SK-N-SH treated with all-trans-retinoic acid at 6 μM for 48 hours (cell line): ENCODE measurements at regions not wholly inside any gene's neighbourhood (a gene's known extent, or its start where the extent isn't known, plus 50 kb on each side); places are given as distances from the start of the nearest gene placed in this dataset.

ENCODE experiments used
- ARNTL ChIP-seq: fragments of 450-650 bp; formaldehyde crosslinking; IDR thresholded peaks from 2 replicates; pipeline ENCODE4 v1.5.0; 2020; ENCODE audit warnings: low read depth, mild to moderate bottlenecking, moderate library complexity, borderline replicate concordance
- BACH2 ChIP-seq: fragments of 250-450 bp; sonication (Bioruptor Pico); IDR thresholded peaks from 2 replicates; pipeline ENCODE4 v1.9.0; 2021; ENCODE audit warnings: mild to moderate bottlenecking, borderline replicate concordance
- OSR1 ChIP-seq: fragments of 250-450 bp; sonication (Bioruptor Pico); IDR thresholded peaks from 2 replicates; pipeline ENCODE4 v1.8.0; 2022; ENCODE audit warnings: moderate library complexity, mild to moderate bottlenecking, inconsistent platforms
- RARB ChIP-seq: fragments of 250-450 bp; sonication (Bioruptor Pico); IDR thresholded peaks from 2 replicates; pipeline ENCODE4 v1.8.0; 2021; ENCODE audit warnings: mild to moderate bottlenecking, moderate library complexity
- ZC3H10 ChIP-seq: fragments of 250-450 bp; sonication (Bioruptor Pico); IDR thresholded peaks from 2 replicates; pipeline ENCODE4 v1.5.1; 2021; ENCODE audit warnings: mild to moderate bottlenecking, moderate library complexity
- ZFP3 ChIP-seq: fragments of 250-450 bp; sonication (Bioruptor Pico); IDR thresholded peaks from 2 replicates; pipeline ENCODE4 v1.5.0; 2020; ENCODE audit warnings: mild to moderate bottlenecking, moderate library complexity
- ZFP30 ChIP-seq: fragments of 450-650 bp; formaldehyde crosslinking; IDR thresholded peaks from 2 replicates; pipeline ENCODE4 v1.5.0; 2022; ENCODE audit warnings: mild to moderate bottlenecking, moderate library complexity
- ZNF565 ChIP-seq: fragments of 450-650 bp; formaldehyde crosslinking; conservative IDR thresholded peaks from 2 replicates; pipeline ENCODE4 v1.5.0; 2020; ENCODE audit warnings: low read depth, mild to moderate bottlenecking, moderate library complexity
- ZNF70 ChIP-seq: fragments of 450-650 bp; formaldehyde crosslinking; IDR thresholded peaks from 2 replicates; pipeline ENCODE4 v1.5.0; 2020; ENCODE audit warnings: mild to moderate bottlenecking, moderate library complexity
- TF ChIP-seq, protein P1 (sequence below): fragments of 250-450 bp; sonication (Bioruptor Pico); IDR thresholded peaks from 2 replicates; pipeline ENCODE4 v1.8.0; 2021; ENCODE audit warnings: low read depth, mild to moderate bottlenecking, moderate library complexity, borderline replicate concordance
- TF ChIP-seq, protein P2 (sequence below): fragments of 250-450 bp; sonication (Bioruptor Pico); IDR thresholded peaks from 2 replicates; pipeline ENCODE4 v1.8.0; 2020; ENCODE audit warnings: mild to moderate bottlenecking, moderate library complexity, borderline replicate concordance
- TF ChIP-seq, protein P3 (sequence below): fragments of 250-450 bp; sonication (Bioruptor Pico); IDR thresholded peaks from 2 replicates; pipeline ENCODE4 v1.5.1; 2020; ENCODE audit warnings: low read depth, mild to moderate bottlenecking, moderate library complexity
- TF ChIP-seq, protein P4 (sequence below): fragments of 250-450 bp; sonication (Bioruptor Pico); IDR thresholded peaks from 2 replicates; pipeline ENCODE4 v1.5.1; 2021; ENCODE audit warnings: mild to moderate bottlenecking, moderate library complexity

DNA sequence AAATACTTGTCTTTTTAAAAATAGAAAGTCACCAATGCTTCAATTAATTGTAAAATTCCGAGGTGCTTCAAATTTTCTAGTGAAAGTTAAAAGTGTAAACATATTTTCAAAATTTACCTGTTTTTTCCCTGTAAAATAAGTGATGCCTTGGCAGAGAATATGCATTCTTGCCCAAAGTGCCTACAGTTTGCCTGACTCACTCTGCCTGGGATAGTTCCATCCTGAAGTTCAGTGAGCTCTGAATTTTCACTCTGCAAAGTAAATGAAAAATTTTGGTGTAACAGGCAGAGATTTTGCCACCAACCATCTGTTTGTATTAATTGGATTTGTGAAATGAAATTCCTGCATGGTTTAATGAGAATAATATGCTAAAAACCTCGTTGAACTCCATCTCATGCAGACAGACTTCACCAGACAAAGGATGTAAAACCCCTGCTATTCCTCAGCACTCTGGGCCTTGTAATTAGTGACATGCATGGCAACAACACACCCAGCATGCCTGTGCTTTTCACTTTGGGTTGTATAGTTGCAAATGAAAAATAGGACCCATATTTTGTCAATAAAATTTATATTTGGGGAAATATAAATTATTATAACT, 117.4 kb upstream of the GNAI1 start:
- TF ChIP-seq RARB (CRISPR knock-in tag), result no peak
- no peak for TF ChIP-seq ZFP30 (CRISPR knock-in tag)
- TF ChIP-seq, protein P1, sequence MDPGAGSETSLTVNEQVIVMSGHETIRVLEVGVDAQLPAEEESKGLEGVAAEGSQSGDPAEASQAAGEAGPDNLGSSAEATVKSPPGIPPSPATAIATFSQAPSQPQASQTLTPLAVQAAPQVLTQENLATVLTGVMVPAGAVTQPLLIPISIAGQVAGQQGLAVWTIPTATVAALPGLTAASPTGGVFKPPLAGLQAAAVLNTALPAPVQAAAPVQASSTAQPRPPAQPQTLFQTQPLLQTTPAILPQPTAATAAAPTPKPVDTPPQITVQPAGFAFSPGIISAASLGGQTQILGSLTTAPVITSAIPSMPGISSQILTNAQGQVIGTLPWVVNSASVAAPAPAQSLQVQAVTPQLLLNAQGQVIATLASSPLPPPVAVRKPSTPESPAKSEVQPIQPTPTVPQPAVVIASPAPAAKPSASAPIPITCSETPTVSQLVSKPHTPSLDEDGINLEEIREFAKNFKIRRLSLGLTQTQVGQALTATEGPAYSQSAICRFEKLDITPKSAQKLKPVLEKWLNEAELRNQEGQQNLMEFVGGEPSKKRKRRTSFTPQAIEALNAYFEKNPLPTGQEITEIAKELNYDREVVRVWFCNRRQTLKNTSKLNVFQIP (CRISPR knock-in tag), result no peak
- TF ChIP-seq ZNF70 (CRISPR knock-in tag), result no peak
- TF ChIP-seq, protein P2, sequence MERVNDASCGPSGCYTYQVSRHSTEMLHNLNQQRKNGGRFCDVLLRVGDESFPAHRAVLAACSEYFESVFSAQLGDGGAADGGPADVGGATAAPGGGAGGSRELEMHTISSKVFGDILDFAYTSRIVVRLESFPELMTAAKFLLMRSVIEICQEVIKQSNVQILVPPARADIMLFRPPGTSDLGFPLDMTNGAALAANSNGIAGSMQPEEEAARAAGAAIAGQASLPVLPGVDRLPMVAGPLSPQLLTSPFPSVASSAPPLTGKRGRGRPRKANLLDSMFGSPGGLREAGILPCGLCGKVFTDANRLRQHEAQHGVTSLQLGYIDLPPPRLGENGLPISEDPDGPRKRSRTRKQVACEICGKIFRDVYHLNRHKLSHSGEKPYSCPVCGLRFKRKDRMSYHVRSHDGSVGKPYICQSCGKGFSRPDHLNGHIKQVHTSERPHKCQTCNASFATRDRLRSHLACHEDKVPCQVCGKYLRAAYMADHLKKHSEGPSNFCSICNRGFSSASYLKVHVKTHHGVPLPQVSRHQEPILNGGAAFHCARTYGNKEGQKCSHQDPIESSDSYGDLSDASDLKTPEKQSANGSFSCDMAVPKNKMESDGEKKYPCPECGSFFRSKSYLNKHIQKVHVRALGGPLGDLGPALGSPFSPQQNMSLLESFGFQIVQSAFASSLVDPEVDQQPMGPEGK, result no peak
- TF ChIP-seq, protein P3, sequence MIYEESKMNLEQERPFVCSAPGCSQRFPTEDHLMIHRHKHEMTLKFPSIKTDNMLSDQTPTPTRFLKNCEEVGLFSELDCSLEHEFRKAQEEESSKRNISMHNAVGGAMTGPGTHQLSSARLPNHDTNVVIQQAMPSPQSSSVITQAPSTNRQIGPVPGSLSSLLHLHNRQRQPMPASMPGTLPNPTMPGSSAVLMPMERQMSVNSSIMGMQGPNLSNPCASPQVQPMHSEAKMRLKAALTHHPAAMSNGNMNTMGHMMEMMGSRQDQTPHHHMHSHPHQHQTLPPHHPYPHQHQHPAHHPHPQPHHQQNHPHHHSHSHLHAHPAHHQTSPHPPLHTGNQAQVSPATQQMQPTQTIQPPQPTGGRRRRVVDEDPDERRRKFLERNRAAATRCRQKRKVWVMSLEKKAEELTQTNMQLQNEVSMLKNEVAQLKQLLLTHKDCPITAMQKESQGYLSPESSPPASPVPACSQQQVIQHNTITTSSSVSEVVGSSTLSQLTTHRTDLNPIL, result no peak
- TF ChIP-seq ZFP3 (CRISPR knock-in tag), result no peak
- no peak for TF ChIP-seq BACH2 (CRISPR knock-in tag)
- TF ChIP-seq, protein P4, sequence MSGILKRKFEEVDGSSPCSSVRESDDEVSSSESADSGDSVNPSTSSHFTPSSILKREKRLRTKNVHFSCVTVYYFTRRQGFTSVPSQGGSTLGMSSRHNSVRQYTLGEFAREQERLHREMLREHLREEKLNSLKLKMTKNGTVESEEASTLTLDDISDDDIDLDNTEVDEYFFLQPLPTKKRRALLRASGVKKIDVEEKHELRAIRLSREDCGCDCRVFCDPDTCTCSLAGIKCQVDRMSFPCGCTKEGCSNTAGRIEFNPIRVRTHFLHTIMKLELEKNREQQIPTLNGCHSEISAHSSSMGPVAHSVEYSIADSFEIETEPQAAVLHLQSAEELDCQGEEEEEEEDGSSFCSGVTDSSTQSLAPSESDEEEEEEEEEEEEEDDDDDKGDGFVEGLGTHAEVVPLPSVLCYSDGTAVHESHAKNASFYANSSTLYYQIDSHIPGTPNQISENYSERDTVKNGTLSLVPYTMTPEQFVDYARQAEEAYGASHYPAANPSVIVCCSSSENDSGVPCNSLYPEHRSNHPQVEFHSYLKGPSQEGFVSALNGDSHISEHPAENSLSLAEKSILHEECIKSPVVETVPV (CRISPR knock-in tag), result no peak
- TF ChIP-seq ARNTL, result no peak
- no peak for TF ChIP-seq OSR1 (CRISPR knock-in tag)
- no peak for TF ChIP-seq ZC3H10
- no peak for TF ChIP-seq ZNF565 (CRISPR knock-in tag)
